DOHH2 (cell line): ENCODE measurements at regions not wholly inside any gene's neighbourhood (a gene's known extent, or its start where the extent isn't known, plus 50 kb on each side); places are given as distances from the start of the nearest gene placed in this dataset.

Experiments
- EZH2phosphoT487 ChIP-seq: fragments of 200-600 bp; sonication (generic); IDR thresholded peaks from 2 replicates; pipeline ENCODE4 v1.6.1; 2017; ENCODE audit warnings: borderline replicate concordance, mild to moderate bottlenecking, antibody characterized with exemption, low read length, moderate library complexity, mixed read lengths
- TF ChIP-seq, protein P1 (sequence below): fragments of 200-600 bp; sonication (generic); IDR thresholded peaks from one replicate; pipeline ENCODE4 v1.5.1; 2014; ENCODE audit warnings: antibody characterized with exemption, mild to moderate bottlenecking, low read depth, low read length; ENCODE audit not compliant: poor library complexity, severe bottlenecking

DNA sequence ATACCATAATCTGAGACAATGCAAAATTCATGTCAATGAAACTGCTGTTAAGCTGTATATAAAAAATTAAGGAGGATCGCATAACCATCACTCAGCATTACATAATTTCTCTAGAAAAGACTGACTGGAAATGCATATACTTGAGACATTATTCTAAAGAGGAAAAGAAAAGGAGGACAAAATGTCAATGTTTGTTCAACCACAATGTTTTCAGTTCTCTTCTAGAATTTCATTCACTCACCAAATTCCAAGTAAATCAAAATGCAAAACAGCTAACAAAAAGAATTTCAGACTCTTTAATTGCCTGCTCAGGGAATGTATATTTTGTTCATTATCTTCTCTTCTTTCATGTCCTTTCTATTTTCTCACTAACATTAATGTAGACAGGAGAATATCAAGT lies 106.2 kb upstream of the CCDC28A start:
- TF ChIP-seq, protein P1, sequence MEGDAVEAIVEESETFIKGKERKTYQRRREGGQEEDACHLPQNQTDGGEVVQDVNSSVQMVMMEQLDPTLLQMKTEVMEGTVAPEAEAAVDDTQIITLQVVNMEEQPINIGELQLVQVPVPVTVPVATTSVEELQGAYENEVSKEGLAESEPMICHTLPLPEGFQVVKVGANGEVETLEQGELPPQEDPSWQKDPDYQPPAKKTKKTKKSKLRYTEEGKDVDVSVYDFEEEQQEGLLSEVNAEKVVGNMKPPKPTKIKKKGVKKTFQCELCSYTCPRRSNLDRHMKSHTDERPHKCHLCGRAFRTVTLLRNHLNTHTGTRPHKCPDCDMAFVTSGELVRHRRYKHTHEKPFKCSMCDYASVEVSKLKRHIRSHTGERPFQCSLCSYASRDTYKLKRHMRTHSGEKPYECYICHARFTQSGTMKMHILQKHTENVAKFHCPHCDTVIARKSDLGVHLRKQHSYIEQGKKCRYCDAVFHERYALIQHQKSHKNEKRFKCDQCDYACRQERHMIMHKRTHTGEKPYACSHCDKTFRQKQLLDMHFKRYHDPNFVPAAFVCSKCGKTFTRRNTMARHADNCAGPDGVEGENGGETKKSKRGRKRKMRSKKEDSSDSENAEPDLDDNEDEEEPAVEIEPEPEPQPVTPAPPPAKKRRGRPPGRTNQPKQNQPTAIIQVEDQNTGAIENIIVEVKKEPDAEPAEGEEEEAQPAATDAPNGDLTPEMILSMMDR = no peak
- no peak for TF ChIP-seq EZH2phosphoT487
